Right cardiac atrium (tissue), 5 donors: ENCODE measurements at regions not wholly inside any gene's neighbourhood (a gene's known extent, or its start where the extent isn't known, plus 50 kb on each side); places are given as distances from the start of the nearest gene placed in this dataset.

Experiments used
- ATAC-seq, 2 donors: fragments of 200-7000 bp; cut with Tn5 transposase; one replicate each; pipeline versions ENCODE4 v1.8.0 to v1.9.1; 2020; ENCODE audit warnings: moderate library complexity in 2 of 2, mild to moderate bottlenecking in 1 of 2
- DNase-seq, 3 donors: peaks; one replicate each; pipeline ENCODE4 v3.0.0-alpha.2; 2020
- H3K27ac ChIP-seq: one replicate; pipeline ENCODE4 v1.5.1; 2013; ENCODE audit warnings: mild to moderate bottlenecking, low read length, control low read depth, moderate library complexity
- H3K27me3 ChIP-seq: one replicate; pipeline ENCODE4 v1.6.1; 2013; ENCODE audit not compliant: control insufficient read depth, insufficient read depth
- H3K4me1 ChIP-seq: one replicate; pipeline ENCODE4 v1.6.1; 2013; ENCODE audit warnings: low read length; ENCODE audit not compliant: control insufficient read depth, insufficient read depth
- H3K4me3 ChIP-seq: one replicate; pipeline ENCODE4 v1.5.1; 2013; ENCODE audit warnings: low read length, control low read depth
- H3K9me3 ChIP-seq: one replicate; pipeline ENCODE4 v1.6.1; 2013; ENCODE audit warnings: low read length; ENCODE audit not compliant: control insufficient read depth
- WGBS: extraction: QIAGEN DNeasy Blood & Tissue Kit; methylation state at CpG from one replicate; pipeline ENCODE4 v1.1.7; 2013; 5-methylcytosine and 5-hydroxymethylcytosine counted together
- intact Hi-C, 4 donors: fragments of 100-400 bp; cut with DNase I; formaldehyde crosslinking; loops; one replicate each; pipeline versions ENCODE4 v1.11.0 to v1.14.0; 2022 to 2023
- donor health status: healthy with polysubstance abuse.
- donor health status: DM: no; HTN: yes; CAD: no.
- donor health status: DM: no; HTN: no; CAD: no.
- donor health status: DM: no; HTN: yes; CAD: no; lungs with severe emphysema.
- donor health status: DM: yes; HTN: yes; CAD: no.

- no peak overlapping the region for H3K4me3 ChIP-seq
- H3K27ac ChIP-seq = no peak overlapping the region
- ATAC-seq = no peak
- intact Hi-C loops = no loop called here
- no peak for DNase-seq
- WGBS = 92% methylated on average over 5 of the region's 5 CpGs
- no peaks in the 10 kb centered on the region for H3K4me1 ChIP-seq
- no peaks in the 10 kb centered on the region for H3K27me3 ChIP-seq
- no peaks in the 10 kb centered on the region for H3K9me3 ChIP-seq
Observed at GRCh38 chr13:104678161-104678560, 1611.9 kb upstream of the SLC10A2 start.

GRCh38 chr13:104671901-104672300 is 1605.7 kb upstream of the SLC10A2 start:
- Histone ChIP-seq H3K27ac (no peak overlapping the region), H3K9me3 (no peaks in the 10 kb centered on the region), H3K4me3 (no peak overlapping the region), H3K4me1 (no peaks in the 10 kb centered on the region), H3K27me3 (no peaks in the 10 kb centered on the region)
- intact Hi-C loops = no loop called here
- ATAC-seq = no peak
- 77% methylated on average over 3 of the region's 3 CpGs for WGBS
- DNase-seq = no peak

DNA sequence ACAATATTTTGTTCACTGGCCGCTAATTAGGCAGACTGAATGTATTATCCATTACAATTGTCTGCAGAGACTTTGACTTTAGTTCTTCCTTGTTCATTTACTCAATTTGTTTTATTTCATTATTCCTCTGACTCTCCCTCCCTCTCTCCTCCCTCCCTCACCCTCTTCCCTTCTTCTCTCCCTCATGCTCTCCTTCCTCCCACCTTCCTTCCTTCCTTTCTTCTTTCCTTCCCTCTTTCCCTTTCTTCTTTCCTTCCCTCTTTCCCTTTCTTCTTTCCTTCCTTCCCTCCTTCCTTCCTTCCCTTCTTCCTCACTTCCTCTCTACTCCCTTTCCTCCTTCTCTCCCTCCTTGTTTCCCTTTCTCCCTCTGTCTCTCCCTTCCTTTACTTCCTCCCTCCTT is 1591.0 kb upstream of the SLC10A2 start:
- 97% methylated on average over 1 of the region's 1 CpG for WGBS
- intact Hi-C loops = no loop called here
- ATAC-seq = no peak

GRCh38 chr13:104650431-104650830 is 1584.2 kb upstream of the SLC10A2 start:
- Histone ChIP-seq H3K27ac (no peak overlapping the region), H3K4me3 (no peak overlapping the region), H3K4me1 (no peaks in the 10 kb centered on the region), H3K27me3 (no peaks in the 10 kb centered on the region), H3K9me3 (no peaks in the 10 kb centered on the region)
- 91% methylated on average over 12 of the region's 12 CpGs for WGBS
- intact Hi-C loops = no loop called here
- ATAC-seq (no peak), DNase-seq (no peak)

More for the DNA sequence above, 1591.0 kb upstream of the SLC10A2 start:
- Histone ChIP-seq H3K27me3 (no peaks in the 10 kb centered on the region), H3K4me1 (no peaks in the 10 kb centered on the region), H3K27ac (no peak overlapping the region), H3K9me3 (no peaks in the 10 kb centered on the region), H3K4me3 (no peak overlapping the region)
- DNase-seq = no peak

DNA sequence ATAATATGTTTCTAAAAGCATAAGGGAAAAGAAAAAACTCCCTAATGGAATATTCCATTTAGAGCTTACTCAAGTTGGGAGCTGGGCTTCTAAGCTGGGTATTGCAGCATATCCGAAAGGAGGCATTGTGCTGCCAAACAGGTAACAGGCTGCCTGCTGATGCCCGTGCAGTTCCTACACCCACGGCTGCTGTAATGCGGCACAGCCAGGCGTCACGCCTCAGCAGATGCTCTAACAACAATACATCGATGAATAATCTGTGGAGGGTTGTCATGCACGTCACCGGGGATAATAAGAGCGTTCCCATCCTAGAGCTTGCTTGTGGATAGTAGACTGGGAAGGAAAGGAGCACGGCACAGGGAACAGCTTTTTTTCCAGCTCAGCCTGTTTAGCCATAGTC is 1582.1 kb upstream of the SLC10A2 start:
- Histone ChIP-seq H3K9me3 (no peaks in the 10 kb centered on the region), H3K27ac (no peak overlapping the region), H3K4me3 (no peak overlapping the region), H3K27me3 (no peaks in the 10 kb centered on the region), H3K4me1 (no peaks in the 10 kb centered on the region)
- ATAC-seq = no peak
- intact Hi-C loops = no loop called here
- DNase-seq = no peak
- 89% methylated on average over 11 of the region's 11 CpGs for WGBS

GRCh38 chr13:104645786-104646185 is 1579.6 kb upstream of the SLC10A2 start:
- intact Hi-C loops = no loop called here
- H3K27ac ChIP-seq = no peak overlapping the region
- DNase-seq (no peak), ATAC-seq (no peak)
- 91% methylated on average over 4 of the region's 4 CpGs for WGBS
- H3K27me3 ChIP-seq = no peaks in the 10 kb centered on the region
- no peaks in the 10 kb centered on the region for H3K9me3 ChIP-seq
- no peak overlapping the region for H3K4me3 ChIP-seq
- H3K4me1 ChIP-seq = peaks cover 1% of the 10 kb centered on the region

GRCh38 chr13:104641309-104641708 is 1575.1 kb upstream of the SLC10A2 start:
- no peaks in the 10 kb centered on the region for H3K9me3 ChIP-seq
- intact Hi-C loops = no loop called here
- no peak overlapping the region for H3K27ac ChIP-seq
- H3K27me3 ChIP-seq = peaks cover 3% of the 10 kb centered on the region
- no peak overlapping the region for H3K4me3 ChIP-seq
- WGBS = 72% methylated on average over 5 of the region's 5 CpGs
- no peak for DNase-seq
- peaks cover 1% of the 10 kb centered on the region for H3K4me1 ChIP-seq
- ATAC-seq = no peak

GRCh38 chr13:104635879-104636278 is 1569.7 kb upstream of the SLC10A2 start:
- Histone ChIP-seq H3K4me1 (no peaks in the 10 kb centered on the region), H3K9me3 (no peaks in the 10 kb centered on the region), H3K27ac (no peak overlapping the region), H3K4me3 (no peak overlapping the region), H3K27me3 (peaks cover 3% of the 10 kb centered on the region)
- ATAC-seq (no peak), DNase-seq (no peak)
- intact Hi-C loops = no loop called here
- WGBS = 79% methylated on average over 5 of the region's 5 CpGs

DNA sequence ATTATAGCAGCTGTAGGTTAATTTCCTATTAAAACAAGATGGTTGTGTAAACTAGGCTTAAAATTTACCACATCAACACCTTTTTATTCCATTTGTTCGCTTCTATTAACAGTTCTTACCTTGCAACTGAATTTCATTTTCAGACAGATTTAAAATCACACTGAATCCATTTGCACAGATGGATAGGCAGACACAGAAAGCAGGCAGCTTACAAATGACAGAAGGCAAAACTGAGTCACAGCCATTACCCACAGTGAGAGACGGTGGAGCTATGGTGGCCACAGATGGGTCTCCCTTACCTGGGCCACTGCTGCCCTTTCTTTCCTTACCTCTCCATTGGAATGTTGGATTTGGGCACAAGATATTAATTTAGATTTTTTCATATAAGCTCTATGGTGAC is 1567.8 kb upstream of the SLC10A2 start:
- intact Hi-C loops = no loop called here

GRCh38 chr13:104632736-104633135 is 1566.5 kb upstream of the SLC10A2 start:
- no peaks in the 10 kb centered on the region for H3K9me3 ChIP-seq
- DNase-seq (no peak), ATAC-seq (no peak)
- H3K4me3 ChIP-seq = no peak overlapping the region
- no peak overlapping the region for H3K27ac ChIP-seq
- 53% methylated on average over 1 of the region's 1 CpG for WGBS
- no peaks in the 10 kb centered on the region for H3K4me1 ChIP-seq
- H3K27me3 ChIP-seq = peaks cover 3% of the 10 kb centered on the region
- intact Hi-C loops = no loop called here

More for the DNA sequence above, 1567.8 kb upstream of the SLC10A2 start:
- H3K4me1 ChIP-seq = no peaks in the 10 kb centered on the region
- 93% methylated on average over 2 of the region's 2 CpGs for WGBS
- no peak for DNase-seq
- ATAC-seq = no peak
- H3K27me3 ChIP-seq = peaks cover 3% of the 10 kb centered on the region
- H3K9me3 ChIP-seq = no peaks in the 10 kb centered on the region
- H3K4me3 ChIP-seq = no peak overlapping the region
- no peak overlapping the region for H3K27ac ChIP-seq

DNA sequence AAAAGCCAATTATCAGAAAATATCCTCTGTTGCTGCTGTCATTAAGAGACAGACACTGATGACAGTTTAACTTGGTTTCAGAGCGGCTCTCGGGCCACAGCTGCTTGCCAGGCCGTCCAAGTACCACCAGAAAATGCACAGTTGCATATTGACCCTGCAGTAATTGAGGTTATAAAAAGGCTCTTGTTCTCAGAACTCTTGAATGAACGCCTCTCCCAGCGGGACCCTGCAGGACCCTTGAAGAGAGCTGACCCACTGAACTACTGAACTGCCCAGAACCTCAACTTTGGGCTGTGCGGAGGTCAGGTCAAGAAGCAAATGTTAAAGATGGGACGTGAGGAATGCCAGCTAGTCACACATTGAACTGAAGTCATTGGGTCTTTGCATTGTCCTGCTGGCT is 1559.0 kb upstream of the SLC10A2 start:
- no peak overlapping the region for H3K27ac ChIP-seq
- ATAC-seq (no peak), DNase-seq (no peak)
- H3K9me3 ChIP-seq = no peaks in the 10 kb centered on the region
- no peak overlapping the region for H3K4me3 ChIP-seq
- H3K27me3 ChIP-seq = no peaks in the 10 kb centered on the region
- H3K4me1 ChIP-seq = no peaks in the 10 kb centered on the region
- WGBS = 75% methylated on average over 7 of the region's 7 CpGs
- intact Hi-C loops = no loop called here

DNA sequence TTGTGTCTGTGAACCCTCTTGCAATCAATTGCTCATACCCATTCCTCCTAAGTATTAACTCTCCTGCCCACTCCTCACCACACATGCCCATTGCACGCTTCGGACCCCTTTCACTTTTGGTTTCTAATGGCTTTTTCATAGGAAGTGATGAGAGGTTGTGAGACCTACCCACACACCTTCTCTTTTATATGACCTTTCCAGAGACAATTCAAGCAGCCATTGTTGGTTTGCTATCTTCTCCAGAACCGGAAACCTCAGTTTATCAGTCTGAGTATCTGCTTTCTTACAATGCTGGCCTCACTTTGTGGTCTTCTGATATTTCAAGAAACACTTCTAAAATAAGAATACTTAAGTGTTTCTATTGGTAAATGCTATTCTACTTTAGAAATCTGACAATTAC is 1550.8 kb upstream of the SLC10A2 start:
- ATAC-seq = no peak
- DNase-seq = no peak
- Histone ChIP-seq H3K4me1 (no peaks in the 10 kb centered on the region), H3K4me3 (no peak overlapping the region), H3K27ac (no peak overlapping the region), H3K9me3 (no peaks in the 10 kb centered on the region), H3K27me3 (no peaks in the 10 kb centered on the region)
- intact Hi-C loops = no loop called here
- 85% methylated on average over 3 of the region's 3 CpGs for WGBS
